ENCODE measurements at regions not wholly inside any gene's neighbourhood (a gene's known extent, or its start where the extent isn't known, plus 50 kb on each side); places are given as distances from the start of the nearest gene placed in this dataset.

DNA sequence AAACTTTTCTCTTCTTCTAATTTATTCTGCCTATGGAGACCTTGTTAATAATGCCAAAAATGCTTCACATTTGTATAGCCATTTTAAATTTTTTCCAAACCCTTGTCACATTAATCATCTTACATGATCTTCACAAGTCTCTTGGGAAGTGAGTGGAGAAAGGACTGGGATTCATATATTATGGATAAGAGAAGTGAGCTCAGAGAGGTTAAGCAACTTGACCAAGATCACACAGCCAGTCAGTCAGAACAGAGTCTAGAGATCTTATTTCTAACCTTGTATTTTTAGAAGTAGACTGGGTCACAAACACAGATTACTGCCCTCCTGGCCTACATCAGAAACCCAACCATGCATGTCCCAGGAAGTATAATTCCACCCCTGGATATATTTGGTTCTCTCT is 218.0 kb upstream of the ADRA1B start:
- Histone ChIP-seq H3K27me3 (no peaks in the 10 kb centered on the region), H3K4me3 (no peak overlapping the region), H3K36me3 (no peaks in the 10 kb centered on the region), H3K27ac (no peak overlapping the region), H3K9me3 (peaks cover 0 to 12% (median 0%) of the 10 kb centered on the region in 11 donors), H3K4me1 (peaks cover 0 to 10% (median 0%) of the 10 kb centered on the region in 9 donors)
- no peak for ATAC-seq
- intact Hi-C loops (cut with DNase I) = no loop called here
- no peak for DNase-seq
- TF ChIP-seq, protein P1, sequence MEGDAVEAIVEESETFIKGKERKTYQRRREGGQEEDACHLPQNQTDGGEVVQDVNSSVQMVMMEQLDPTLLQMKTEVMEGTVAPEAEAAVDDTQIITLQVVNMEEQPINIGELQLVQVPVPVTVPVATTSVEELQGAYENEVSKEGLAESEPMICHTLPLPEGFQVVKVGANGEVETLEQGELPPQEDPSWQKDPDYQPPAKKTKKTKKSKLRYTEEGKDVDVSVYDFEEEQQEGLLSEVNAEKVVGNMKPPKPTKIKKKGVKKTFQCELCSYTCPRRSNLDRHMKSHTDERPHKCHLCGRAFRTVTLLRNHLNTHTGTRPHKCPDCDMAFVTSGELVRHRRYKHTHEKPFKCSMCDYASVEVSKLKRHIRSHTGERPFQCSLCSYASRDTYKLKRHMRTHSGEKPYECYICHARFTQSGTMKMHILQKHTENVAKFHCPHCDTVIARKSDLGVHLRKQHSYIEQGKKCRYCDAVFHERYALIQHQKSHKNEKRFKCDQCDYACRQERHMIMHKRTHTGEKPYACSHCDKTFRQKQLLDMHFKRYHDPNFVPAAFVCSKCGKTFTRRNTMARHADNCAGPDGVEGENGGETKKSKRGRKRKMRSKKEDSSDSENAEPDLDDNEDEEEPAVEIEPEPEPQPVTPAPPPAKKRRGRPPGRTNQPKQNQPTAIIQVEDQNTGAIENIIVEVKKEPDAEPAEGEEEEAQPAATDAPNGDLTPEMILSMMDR (IDR thresholded peaks at IDR 0.05) = no peak

DNA sequence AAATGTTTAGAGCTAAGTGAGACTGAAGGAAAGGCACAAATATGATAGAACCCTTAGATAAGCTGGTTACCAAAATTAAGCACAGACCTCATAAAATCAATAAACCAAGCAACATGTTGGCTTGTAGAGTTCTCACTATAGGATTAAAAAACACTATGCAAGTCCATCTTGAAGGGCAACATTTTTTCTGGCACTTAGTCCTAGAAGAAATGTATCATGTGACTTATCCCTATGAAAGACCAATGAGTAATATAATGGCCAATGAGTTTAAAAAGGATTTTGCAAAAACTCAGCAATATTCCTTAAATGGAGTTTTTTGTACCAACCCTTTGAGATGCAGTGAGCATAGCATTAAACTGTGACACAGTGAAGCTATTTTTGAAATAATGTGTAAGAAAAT is 216.3 kb upstream of the ADRA1B start:
- H3K4me3 ChIP-seq = no peak overlapping the region
- no peak for ATAC-seq
- H3K9me3 ChIP-seq = no peaks in the 10 kb centered on the region
- DNase-seq = no peak
- peaks cover 0 to 10% (median 0%) of the 10 kb centered on the region in 9 donors for H3K4me1 ChIP-seq
- H3K27ac ChIP-seq = no peak overlapping the region
- H3K36me3 ChIP-seq = no peaks in the 10 kb centered on the region
- no peaks in the 10 kb centered on the region for H3K27me3 ChIP-seq
- intact Hi-C loops (cut with DNase I) = no loop called here
- TF ChIP-seq, protein P1 (IDR thresholded peaks at IDR 0.05) = no peak

DNA sequence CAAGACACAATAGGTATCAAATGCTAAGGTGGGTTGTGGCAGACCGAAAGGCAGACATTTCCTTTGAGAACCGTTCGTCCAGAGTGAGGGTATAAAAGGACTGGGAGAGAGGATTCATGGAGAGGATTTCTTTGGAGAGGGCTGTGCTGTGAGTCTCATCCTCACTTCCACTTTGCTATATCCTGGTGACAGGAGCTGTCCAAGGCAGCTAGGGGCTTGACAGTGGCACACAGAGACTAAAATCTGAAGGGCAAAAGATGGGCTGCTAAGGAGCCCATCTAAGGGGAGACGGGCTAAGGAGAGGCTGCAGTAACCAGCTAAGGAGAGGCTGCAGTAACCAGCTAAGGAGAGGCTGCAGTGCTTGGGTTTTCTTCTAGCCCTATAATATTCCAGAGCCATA is 214.0 kb upstream of the ADRA1B start:
- intact Hi-C loops (cut with DNase I) = no loop called here
- Histone ChIP-seq H3K27ac (no peak overlapping the region), H3K4me3 (no peak overlapping the region), H3K9me3 (peaks cover 0 to 2% (median 0%) of the 10 kb centered on the region in 11 donors), H3K4me1 (no peaks in the 10 kb centered on the region), H3K36me3 (no peaks in the 10 kb centered on the region), H3K27me3 (no peaks in the 10 kb centered on the region)
- DNase-seq (no peak), ATAC-seq (no peak)
- WGBS, 2 donors = 78 to 89% methylated on average over 4 of the region's 4 CpGs
- TF ChIP-seq, protein P1 (IDR thresholded peaks at IDR 0.05) = no peak

DNA sequence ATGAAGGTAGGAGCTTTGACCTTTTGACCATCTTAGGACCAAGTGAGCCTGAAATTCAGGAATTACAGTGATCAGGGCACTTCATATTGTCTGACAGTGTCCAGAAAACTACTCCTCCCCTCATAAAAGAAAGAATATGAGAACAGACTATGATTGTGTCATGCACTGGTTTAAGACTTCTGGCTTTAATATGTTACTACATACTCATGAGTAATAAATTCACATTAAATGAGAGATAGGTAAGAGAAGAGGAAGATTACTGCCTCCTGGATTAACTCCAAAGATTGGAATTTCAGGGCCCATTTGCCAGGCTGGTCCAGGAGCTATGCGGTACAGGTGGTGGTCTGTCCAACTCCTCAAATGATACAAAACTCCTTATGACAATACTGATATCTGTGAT is 213.5 kb upstream of the ADRA1B start:
- no peaks in the 10 kb centered on the region for H3K36me3 ChIP-seq
- intact Hi-C loops (cut with DNase I) = no loop called here
- no peak overlapping the region for H3K27ac ChIP-seq
- peaks cover 0 to 7% (median 0%) of the 10 kb centered on the region in 11 donors for H3K9me3 ChIP-seq
- TF ChIP-seq, protein P1 (IDR thresholded peaks at IDR 0.05) = no peak
- DNase-seq (no peak), ATAC-seq (no peak)
- H3K4me3 ChIP-seq = no peak overlapping the region
- H3K27me3 ChIP-seq = no peaks in the 10 kb centered on the region
- 94% methylated on average over 1 of the region's 1 CpG for WGBS, 2 donors
- H3K4me1 ChIP-seq = no peaks in the 10 kb centered on the region

DNA sequence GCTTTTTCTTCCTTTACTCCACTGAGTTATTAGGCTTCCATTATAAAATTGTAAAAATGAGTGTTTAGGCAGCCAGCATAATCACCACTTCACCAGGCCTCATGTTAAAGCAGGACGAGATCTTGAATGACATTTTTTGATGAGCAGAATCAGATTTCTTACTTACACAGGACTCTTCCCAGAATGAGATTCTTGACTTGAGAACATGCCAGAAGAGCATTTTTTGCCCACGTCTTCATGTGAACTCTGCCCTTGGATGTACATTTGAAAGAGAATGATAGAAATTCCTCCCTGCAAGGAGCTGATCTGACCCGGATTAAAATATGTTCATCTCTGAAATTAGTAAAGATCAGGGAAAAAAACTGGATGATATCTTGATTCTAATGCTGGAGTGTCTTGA is 212.1 kb upstream of the ADRA1B start:
- Histone ChIP-seq H3K4me3 (no peak overlapping the region), H3K9me3 (peaks cover 0 to 19% (median 0%) of the 10 kb centered on the region in 11 donors), H3K4me1 (no peaks in the 10 kb centered on the region), H3K27me3 (no peaks in the 10 kb centered on the region), H3K27ac (no peak overlapping the region), H3K36me3 (no peaks in the 10 kb centered on the region)
- ATAC-seq = no peak
- 46 to 61% methylated on average over 3 of the region's 3 CpGs for WGBS, 2 donors
- intact Hi-C loops (cut with DNase I) = no loop called here
- DNase-seq = no peak
- TF ChIP-seq, protein P1 (IDR thresholded peaks at IDR 0.05) = no peak

Data from heart right ventricle (tissue), 16 donors.